ENCODE measurements at regions not wholly inside any gene's neighbourhood (a gene's known extent, or its start where the extent isn't known, plus 50 kb on each side); places are given as distances from the start of the nearest gene placed in this dataset.

GRCh38 chr10:128553755-128554154, 427.5 kb upstream of the MKI67 start:
- RAD21 ChIA-PET (ENCODE audit: low non-redundant PET in 1 of 2, low total read pairs in 2 of 2, uncharacterized antibody in 2 of 2, unreplicated experiment in 2 of 2) = no interaction called here
- CTCF ChIA-PET = no interaction called here
- Histone ChIP-seq H2AFZ (ENCODE audit: low read depth, low read length, poor library complexity, severe bottlenecking) (no peak overlapping the region), H3K79me2 (ENCODE audit: insufficient read depth, low read length) (no peaks in the 10 kb centered on the region), H3K27ac (ENCODE audit: low read depth, low read length) (no peak overlapping the region), H3K27me3 (ENCODE audit: insufficient read depth, low read length) (peaks cover 71% of the 10 kb centered on the region), H3K36me3 (ENCODE audit: control insufficient read depth in 1 of 2, insufficient read depth in 2 of 2, low read length in 2 of 2) (no peaks in the 10 kb centered on the region), H3K4me1 (ENCODE audit: control insufficient read depth in 1 of 2, insufficient read depth in 2 of 2, low read length in 2 of 2) (no peaks in the 10 kb centered on the region), H3K4me3 (replicated peaks in 1 of 2; ENCODE audit: low read depth in 1 of 2, low read length in 2 of 2) (no peak overlapping the region), H3K9me3 (ENCODE audit: control insufficient read depth in 1 of 2, insufficient read depth in 1 of 2, low read depth in 1 of 2, low read length in 2 of 2) (no peaks in the 10 kb centered on the region), H3K9me2 (ENCODE audit: insufficient read depth) (no peaks in the 10 kb centered on the region), H3K9ac (ENCODE audit: low read length) (no peak overlapping the region), H4K20me1 (ENCODE audit: insufficient read depth) (no peaks in the 10 kb centered on the region), H3K4me2 (ENCODE audit: low read length) (no peak overlapping the region)
- no TSS peak for BruUV-seq (replicated peaks)
- POLR2A ChIA-PET = no interaction called here
- intact Hi-C loops (cut with micrococcal nuclease) = no loop called here
- ATAC-seq = no peak
- DNase-seq (ENCODE audit: low read depth, low spot score) = no peak
- TF ChIP-seq ZFX (IDR thresholded peaks at IDR 0.05) (no peak), POLR2A (IDR thresholded peaks at IDR 0.05; ENCODE audit: borderline replicate concordance, extremely low read depth, insufficient read depth, insufficient read length) (no peak), EZH2 (IDR thresholded peaks at IDR 0.05) (no peak), ZBTB33 (IDR thresholded peaks at IDR 0.05; ENCODE audit: extremely low read depth, insufficient replicate concordance, low read length) (no peak)

GRCh38 chr10:128556182-128557110, 430.2 kb upstream of the MKI67 start:
- Histone ChIP-seq H2AFZ (ENCODE audit: low read depth, low read length, poor library complexity, severe bottlenecking) (no peak overlapping the region), H3K27me3 (ENCODE audit: insufficient read depth, low read length) (peaks cover 77% of the 10 kb centered on the region), H3K27ac (ENCODE audit: low read depth, low read length) (no peak overlapping the region), H3K9me2 (ENCODE audit: insufficient read depth) (no peaks in the 10 kb centered on the region), H3K9me3 (ENCODE audit: control insufficient read depth in 1 of 2, insufficient read depth in 1 of 2, low read depth in 1 of 2, low read length in 2 of 2) (no peaks in the 10 kb centered on the region), H3K4me2 (ENCODE audit: low read length) (no peak overlapping the region), H3K79me2 (ENCODE audit: insufficient read depth, low read length) (no peaks in the 10 kb centered on the region), H3K4me1 (ENCODE audit: control insufficient read depth in 1 of 2, insufficient read depth in 2 of 2, low read length in 2 of 2) (no peaks in the 10 kb centered on the region), H4K20me1 (ENCODE audit: insufficient read depth) (no peaks in the 10 kb centered on the region), H3K36me3 (ENCODE audit: control insufficient read depth in 1 of 2, insufficient read depth in 2 of 2, low read length in 2 of 2) (no peaks in the 10 kb centered on the region), H3K4me3 (replicated peaks in 1 of 2; ENCODE audit: low read depth in 1 of 2, low read length in 2 of 2) (no peak overlapping the region), H3K9ac (ENCODE audit: low read length) (no peak overlapping the region)
- DNase-seq (ENCODE audit: low read depth, low spot score) = no peak
- ChIA-PET POLR2A (no interaction called here), RAD21 (ENCODE audit: low non-redundant PET in 1 of 2, low total read pairs in 2 of 2, uncharacterized antibody in 2 of 2, unreplicated experiment in 2 of 2) (no interaction called here), CTCF (no interaction called here)
- no peak for ATAC-seq
- no TSS peak for BruUV-seq (replicated peaks)
- intact Hi-C loops (cut with micrococcal nuclease) = no loop called here
- TF ChIP-seq SP1 (IDR thresholded peaks at IDR 0.05; ENCODE audit: low read depth) (no peak), YY1 (IDR thresholded peaks at IDR 0.05; ENCODE audit: extremely low read depth, insufficient replicate concordance, low read depth, low read length) (no peak), POLR2AphosphoS5 (IDR thresholded peaks at IDR 0.05; ENCODE audit: low read depth, low read length) (no peak), CBX3 (IDR thresholded peaks at IDR 0.05; ENCODE audit: low read depth) (no peak), SIN3A (IDR thresholded peaks at IDR 0.05; ENCODE audit: low read depth) (no peak), ZFX (IDR thresholded peaks at IDR 0.05) (no peak), TCF7L2 (IDR thresholded peaks at IDR 0.05; ENCODE audit: borderline replicate concordance, extremely low read depth, insufficient read depth, insufficient read length) (no peak), EZH2 (IDR thresholded peaks at IDR 0.05) (no peak), ATF3 (IDR thresholded peaks at IDR 0.05) (no peak), ELF1 (IDR thresholded peaks at IDR 0.05; ENCODE audit: borderline replicate concordance, low read depth) (no peak), EZH2phosphoT487 (IDR thresholded peaks at IDR 0.05; ENCODE audit: borderline replicate concordance) (no peak), CTCF (IDR thresholded peaks at IDR 0.05 in 2 of 3, conservative IDR thresholded peaks at IDR 0.05 in 1 of 3; ENCODE audit: borderline replicate concordance in 1 of 3, insufficient read depth in 1 of 3, low read depth in 2 of 3, low read length in 2 of 3) (no peak), ZNF274 (IDR thresholded peaks at IDR 0.05; ENCODE audit: low read depth, low read length) (no peak), JUND (IDR thresholded peaks at IDR 0.05) (no peak)
